Cardiac muscle cell (in vitro differentiated cells and primary cell): ENCODE measurements at regions not wholly inside any gene's neighbourhood (a gene's known extent, or its start where the extent isn't known, plus 50 kb on each side); places are given as distances from the start of the nearest gene placed in this dataset.

Experiments
- DNase-seq, 2 donors: peaks; one replicate each; pipeline versions ENCODE4 v3.0.0 to v3.0.0-alpha.2; 2010 to 2017; ENCODE audit warnings: low read depth in 1 of 2, low spot score in 1 of 2
- H3K27ac ChIP-seq: fragments of 200-600 bp; sonication (generic); 2 replicates; pipeline ENCODE4 v1.5.1; 2016
- H3K27me3 ChIP-seq: fragments of 200-600 bp; sonication (generic); 2 replicates; pipeline ENCODE4 v1.6.0; 2016; ENCODE audit warnings: control low read depth
- H3K36me3 ChIP-seq: fragments of 200-600 bp; sonication (generic); 2 replicates; pipeline ENCODE4 v1.5.1; 2016; ENCODE audit warnings: control low read depth
- H3K4me1 ChIP-seq: fragments of 200-600 bp; sonication (generic); 2 replicates; pipeline ENCODE4 v1.8.1; 2017; ENCODE audit warnings: low read depth, mild to moderate bottlenecking, mixed run types
- H3K4me3 ChIP-seq: fragments of 200-600 bp; sonication (generic); 2 replicates; pipeline ENCODE4 v1.5.1; 2016; ENCODE audit warnings: mild to moderate bottlenecking
- H3K9me3 ChIP-seq: fragments of 200-600 bp; sonication (generic); 2 replicates; pipeline ENCODE4 v1.5.1; 2017; ENCODE audit warnings: low read depth, mild to moderate bottlenecking, control low read depth
- CTCF ChIP-seq: IDR thresholded peaks from 2 replicates; pipeline ENCODE4 v1.5.1; 2012; ENCODE audit warnings: low read depth, mild to moderate bottlenecking, low read length

- no peaks in the 10 kb centered on the region for H3K9me3 ChIP-seq
- H3K4me3 ChIP-seq = no peak overlapping the region
- TF ChIP-seq CTCF = no peak
- no peak overlapping the region for H3K27ac ChIP-seq
- no peaks in the 10 kb centered on the region for H3K4me1 ChIP-seq
- H3K27me3 ChIP-seq = no peaks in the 10 kb centered on the region
- H3K36me3 ChIP-seq = no peaks in the 10 kb centered on the region
- DNase-seq = no peak
Measured at GRCh38 chr3:161946443-161946960, 449.9 kb downstream of the OTOL1 start.

GRCh38 chr3:161950318-161950868, 453.8 kb downstream of the OTOL1 start:
- Histone ChIP-seq H3K27ac (no peak overlapping the region), H3K27me3 (no peaks in the 10 kb centered on the region), H3K4me1 (no peaks in the 10 kb centered on the region), H3K4me3 (no peak overlapping the region), H3K36me3 (no peaks in the 10 kb centered on the region), H3K9me3 (no peaks in the 10 kb centered on the region)
- DNase-seq = no peak
- no peak for TF ChIP-seq CTCF

GRCh38 chr3:161957467-161957866, 460.9 kb downstream of the OTOL1 start:
- H3K36me3 ChIP-seq = no peaks in the 10 kb centered on the region
- H3K4me1 ChIP-seq = no peaks in the 10 kb centered on the region
- no peak for TF ChIP-seq CTCF
- H3K4me3 ChIP-seq = no peak overlapping the region
- H3K9me3 ChIP-seq = no peaks in the 10 kb centered on the region
- H3K27ac ChIP-seq = no peak overlapping the region
- no peaks in the 10 kb centered on the region for H3K27me3 ChIP-seq
- no peak for DNase-seq

GRCh38 chr3:161964857-161965256, 468.2 kb downstream of the OTOL1 start:
- Histone ChIP-seq H3K9me3 (no peaks in the 10 kb centered on the region), H3K4me1 (no peaks in the 10 kb centered on the region), H3K36me3 (no peaks in the 10 kb centered on the region), H3K27me3 (no peaks in the 10 kb centered on the region), H3K4me3 (no peak overlapping the region), H3K27ac (no peak overlapping the region)
- TF ChIP-seq CTCF = no peak
- no peak for DNase-seq

- H3K9me3 ChIP-seq = no peaks in the 10 kb centered on the region
- no peak overlapping the region for H3K27ac ChIP-seq
- TF ChIP-seq CTCF = no peak
- peaks cover 20% of the 10 kb centered on the region for H3K4me1 ChIP-seq
- H3K4me3 ChIP-seq = no peak overlapping the region
- no peak for DNase-seq
- H3K36me3 ChIP-seq = no peaks in the 10 kb centered on the region
- H3K27me3 ChIP-seq = no peaks in the 10 kb centered on the region
Measured at GRCh38 chr3:161969867-161970266, 473.3 kb downstream of the OTOL1 start.
